Uterus (tissue), 2 donors: ENCODE measurements at regions not wholly inside any gene's neighbourhood (a gene's known extent, or its start where the extent isn't known, plus 50 kb on each side); places are given as distances from the start of the nearest gene placed in this dataset.

Experiments
- CTCF ChIP-seq, 4 experiments: fragments of 200-600 bp in 2 of 4; fragments of 450-650 bp in 2 of 4; sonication (generic) in 2 of 4; IDR thresholded peaks; one replicate each; pipeline ENCODE4 v1.5.1; 2016 to 2019; ENCODE audit warnings: antibody characterized with exemption in 4 of 4, mild to moderate bottlenecking in 2 of 4, moderate library complexity in 1 of 4
- POLR2A ChIP-seq, 2 donors: fragments of 450-650 bp; IDR thresholded peaks; one replicate each; pipeline ENCODE4 v1.6.1; 2016; ENCODE audit warnings: antibody characterized with exemption in 2 of 2, mild to moderate bottlenecking in 1 of 2, moderate library complexity in 1 of 2

- TF ChIP-seq POLR2A (IDR thresholded peaks at IDR 0.05) (no peak), CTCF (IDR thresholded peaks at IDR 0.05) (no peak)
These were observed 142.2 kb downstream of the MZT1 start for GRCh38 chr13:72585254-72585653.
